NCI-H510A (cell line): ENCODE measurements at regions not wholly inside any gene's neighbourhood (a gene's known extent, or its start where the extent isn't known, plus 50 kb on each side); places are given as distances from the start of the nearest gene placed in this dataset.

Source experiments
- DNase-seq: peaks from one replicate; lab custom pipeline; 2025; lab: John Stamatoyannopoulos, UW

DNA sequence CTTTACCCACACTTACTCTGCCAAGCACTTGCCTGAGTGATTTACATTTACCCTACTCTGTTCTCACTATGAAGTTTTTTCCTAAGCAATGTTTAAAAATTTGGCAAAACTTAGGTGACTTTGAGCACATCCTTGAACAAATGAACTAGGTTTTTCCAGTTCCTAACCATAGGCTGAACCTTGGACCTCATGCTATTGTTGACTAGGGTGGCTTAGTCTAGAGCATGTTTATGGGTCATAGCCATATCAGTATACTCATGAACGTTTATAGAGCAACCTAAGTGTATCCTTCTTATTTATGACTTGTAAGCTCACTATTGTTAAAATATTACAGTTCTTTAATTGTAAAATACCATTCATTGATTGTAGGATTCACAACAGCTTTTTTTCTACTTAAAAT lies 85.0 kb upstream of the KRR1 start:
- no peak for DNase-seq

- DNase-seq: no peak
These were observed 81.4 kb upstream of the KRR1 start for GRCh38 chr12:75592638-75593335.

GRCh38 chr12:75592086-75592485 lies 80.7 kb upstream of the KRR1 start:
- no peak for DNase-seq

- DNase-seq: no peak
These were observed 80.2 kb upstream of the KRR1 start for GRCh38 chr12:75591628-75592027.

DNA sequence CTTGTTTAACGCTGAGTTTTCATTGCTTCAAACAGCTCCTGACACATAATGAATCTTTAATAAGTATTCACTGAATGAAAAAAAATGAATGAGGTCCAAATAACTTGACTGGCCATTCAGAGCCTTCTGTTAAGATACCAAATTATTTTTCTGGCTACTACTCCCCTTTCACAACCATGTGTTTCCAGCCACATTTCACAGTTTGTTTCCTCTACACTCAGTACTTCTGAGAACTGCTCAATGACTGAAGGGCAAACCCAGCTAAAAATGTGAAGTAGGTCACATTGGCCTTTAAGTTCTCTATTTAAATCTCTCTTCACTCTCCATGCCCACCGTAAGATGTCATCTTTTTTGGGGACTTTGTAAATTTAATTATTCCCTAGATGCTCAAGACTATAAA lies 78.4 kb upstream of the KRR1 start:
- no peak for DNase-seq

GRCh38 chr12:75587340-75588106 lies 76.1 kb upstream of the KRR1 start:
- no peak for DNase-seq

DNA sequence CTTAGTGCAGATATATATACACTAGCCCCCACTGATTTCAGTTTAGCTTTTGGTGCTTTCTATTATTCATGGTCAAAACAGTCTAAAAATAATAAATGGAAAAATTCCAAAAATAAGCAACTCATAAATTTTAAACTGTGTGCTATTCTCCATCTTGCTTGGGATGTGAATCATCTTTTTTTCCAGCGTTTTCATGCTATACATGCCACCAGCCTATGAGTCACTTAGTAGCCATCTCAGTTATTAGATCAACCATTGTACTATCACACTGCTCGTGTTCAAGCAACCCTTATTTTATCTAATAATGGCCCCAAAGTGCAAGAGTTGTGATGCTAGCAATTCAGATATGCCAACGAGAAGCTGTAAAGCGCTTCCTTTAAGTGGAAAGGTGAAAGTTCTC lies 73.9 kb upstream of the KRR1 start:
- DNase-seq: no peak

DNA sequence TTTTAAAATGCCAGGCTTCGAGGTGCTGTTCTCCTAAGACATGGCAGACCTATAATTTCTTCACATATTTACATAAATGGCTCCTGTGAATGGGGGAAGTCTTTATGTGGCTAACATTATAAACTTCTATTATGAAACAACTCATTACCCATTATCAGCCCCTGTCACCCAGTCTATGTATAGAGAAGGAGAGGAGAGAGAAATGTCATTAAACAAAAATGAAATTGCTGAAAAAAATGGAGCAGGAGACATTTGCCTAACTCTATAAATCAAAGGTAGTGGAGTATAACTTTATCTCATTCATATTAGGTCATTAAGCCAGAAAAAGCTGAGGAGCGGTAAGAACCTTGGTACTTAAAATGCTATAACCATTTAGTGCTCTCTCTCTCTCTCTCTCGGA lies 71.9 kb upstream of the KRR1 start:
- no peak for DNase-seq

DNA sequence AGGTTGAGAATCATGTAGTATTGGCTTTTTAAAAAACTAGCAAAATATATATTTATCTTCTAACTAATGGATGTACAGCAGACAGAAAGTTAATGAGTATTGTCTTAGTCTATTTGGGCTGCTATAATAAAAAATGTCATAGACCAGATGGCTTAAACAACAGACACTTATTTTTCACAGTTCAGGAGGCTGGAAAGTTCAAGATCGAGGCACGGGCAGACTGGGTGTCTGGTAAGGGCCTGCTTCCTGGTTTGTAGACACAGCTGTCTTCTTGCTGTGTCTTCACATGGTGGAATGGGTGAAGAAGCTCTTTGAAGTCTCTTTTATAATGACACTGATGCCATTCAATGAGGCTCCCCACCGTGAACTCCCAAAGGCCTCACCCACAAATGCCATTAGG lies 70.1 kb upstream of the KRR1 start:
- DNase-seq: no peak

- peak; percentile 13 for DNase-seq
These were observed 68.1 kb upstream of the KRR1 start for GRCh38 chr12:75579552-75579951.

DNA sequence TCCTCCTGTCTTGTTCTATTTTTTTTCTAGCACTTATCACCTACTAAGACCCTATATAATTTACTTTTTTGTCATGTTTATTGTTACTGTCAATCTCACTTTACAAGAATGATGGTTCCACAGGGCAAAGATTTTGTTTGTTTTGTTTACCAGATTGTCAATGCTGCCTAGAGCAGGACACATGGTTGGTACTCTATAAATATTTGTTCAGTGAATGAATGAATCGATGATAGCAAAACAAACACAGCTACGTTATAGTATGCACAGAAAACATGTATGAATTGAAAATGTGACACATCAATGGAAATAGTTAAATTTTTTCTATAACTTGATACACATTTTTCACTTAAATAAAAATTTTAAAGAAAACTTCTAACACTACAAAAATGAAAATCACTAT lies 67.1 kb upstream of the KRR1 start:
- no peak for DNase-seq

GRCh38 chr12:75577812-75578211 lies 66.4 kb upstream of the KRR1 start:
- no peak for DNase-seq

- no peak for DNase-seq
These were observed 60.3 kb upstream of the KRR1 start for GRCh38 chr12:75571656-75572205.

DNA sequence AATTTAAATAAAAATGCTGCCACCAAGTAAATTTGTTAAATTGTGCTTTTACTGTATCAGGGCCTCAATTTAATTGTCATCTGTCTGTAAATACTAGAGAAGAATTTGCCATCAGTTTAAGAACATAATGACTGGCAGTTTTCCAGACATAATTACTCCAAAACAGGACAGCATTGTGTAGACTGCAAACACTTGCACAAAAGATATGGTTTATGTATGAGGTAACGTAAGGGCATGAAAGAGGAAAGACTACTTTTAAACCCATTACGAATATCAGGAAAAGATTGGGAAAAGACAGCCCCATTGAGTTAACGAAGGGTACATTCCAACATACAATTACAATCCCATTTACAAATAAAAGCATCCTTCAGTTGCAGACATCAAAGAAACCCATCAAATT lies 59.8 kb upstream of the KRR1 start:
- DNase-seq: no peak

DNA sequence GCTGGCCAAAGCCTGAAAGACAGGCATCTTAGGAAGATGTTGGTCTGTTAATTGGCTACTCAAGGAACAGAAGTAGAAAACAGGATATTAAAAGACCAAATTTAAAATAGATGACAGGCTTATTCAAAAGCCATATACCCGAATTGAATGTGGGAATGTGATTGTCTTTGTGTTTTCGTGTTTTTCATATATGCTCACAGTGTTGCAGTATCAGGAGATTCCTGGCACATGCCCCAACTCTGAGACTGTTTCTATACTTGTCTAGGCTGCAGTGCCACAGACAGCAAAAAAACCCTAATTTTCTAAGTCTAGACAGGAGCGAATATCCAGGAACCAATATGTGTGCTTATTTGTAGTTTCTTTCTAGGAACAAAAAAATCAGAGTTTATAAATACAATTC lies 57.4 kb upstream of the KRR1 start:
- no peak for DNase-seq

- no peak for DNase-seq
These were observed 57.0 kb upstream of the KRR1 start for GRCh38 chr12:75568393-75568792.

GRCh38 chr12:75565795-75566194 lies 54.4 kb upstream of the KRR1 start:
- no peak for DNase-seq

DNA sequence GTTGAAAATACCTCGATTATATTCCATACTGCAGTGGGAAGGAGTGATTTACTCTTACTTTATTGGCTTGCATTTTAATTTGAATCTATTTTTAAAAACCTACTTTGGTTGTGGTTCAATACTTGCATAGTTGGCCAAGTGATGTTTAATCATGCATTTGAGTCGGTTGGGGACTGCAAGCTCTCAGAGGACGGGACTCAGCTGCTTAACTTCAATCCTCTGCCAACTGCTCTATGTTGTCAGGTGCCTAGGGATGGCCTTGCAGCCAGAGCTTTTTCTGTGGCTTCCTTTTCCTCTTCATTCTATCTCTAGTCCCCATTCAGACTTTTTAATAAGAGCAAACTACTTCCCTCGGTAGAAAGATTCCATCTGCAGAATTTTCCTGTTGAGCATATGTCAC lies 53.4 kb upstream of the KRR1 start:
- no peak for DNase-seq

DNA sequence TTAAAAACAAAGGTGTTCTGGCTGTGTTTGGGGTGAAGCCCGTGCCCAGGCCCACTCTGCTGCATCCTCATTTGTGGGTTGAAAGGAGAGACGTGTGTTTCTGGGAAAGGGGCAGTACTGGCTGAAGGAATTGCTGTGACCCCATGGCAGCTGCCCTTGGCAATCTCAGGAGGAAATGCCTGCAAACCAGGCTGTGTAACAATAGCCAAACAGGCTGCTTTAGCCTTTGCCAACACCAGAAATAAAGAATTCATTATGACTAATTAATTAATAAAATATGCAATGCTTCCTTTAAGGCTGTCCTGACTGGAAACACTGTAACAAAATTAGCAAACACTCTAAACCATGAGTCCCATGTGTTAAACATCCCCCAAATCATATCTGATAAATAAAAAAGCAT lies 53.0 kb upstream of the KRR1 start:
- DNase-seq: no peak

- DNase-seq: no peak
These were observed 51.9 kb upstream of the KRR1 start for GRCh38 chr12:75563351-75563750.

DNA sequence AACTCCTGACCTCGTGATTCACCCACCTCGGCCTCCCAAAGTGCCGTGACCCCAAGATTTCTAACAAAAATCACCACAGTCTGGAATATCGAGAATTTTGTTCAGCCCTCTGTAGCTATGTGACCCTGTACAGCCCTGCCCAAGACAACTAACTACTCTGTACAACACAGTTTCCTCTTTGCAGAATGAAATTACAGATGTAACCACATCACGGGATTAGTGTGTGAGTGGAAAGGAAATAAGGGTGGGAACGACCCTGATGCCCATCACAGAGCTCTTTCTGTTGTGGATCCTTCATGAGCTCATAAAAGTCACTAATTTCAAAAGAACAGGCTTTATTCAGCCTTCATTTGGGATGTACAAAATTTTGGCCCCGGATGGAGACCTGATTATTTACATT lies 50.5 kb upstream of the KRR1 start:
- no peak for DNase-seq
